IMR-90 (cell line): ENCODE measurements at regions not wholly inside any gene's neighbourhood (a gene's known extent, or its start where the extent isn't known, plus 50 kb on each side); places are given as distances from the start of the nearest gene placed in this dataset.

ENCODE experiments used
- ATAC-seq: fragments of 200-7000 bp; cut with Tn5 transposase; 2 replicates; pipeline ENCODE4 v1.9.1; 2020; ENCODE audit warnings: low read depth, mild to moderate bottlenecking, moderate library complexity
- BruUV-seq: library from RNA; stranded (reverse); fragments of 400-500 nt; replicated peaks from 2 replicates; lab custom pipeline; 2021; lab: Mats Ljungman, UMichigan
- CTCF ChIA-PET: fragments of 300-600 bp; formaldehyde crosslinking; extraction: SDS; loops from one replicate; lab custom pipeline; 2021; ENCODE audit warnings: antibody characterized with exemption; lab: Yijun Ruan, JAX
- POLR2A ChIA-PET: fragments of 300-600 bp; sonication (Branson Sonifier 250); formaldehyde crosslinking; loops from one replicate; lab custom pipeline; 2022; ENCODE audit warnings: antibody characterized with exemption; ENCODE audit not compliant: unreplicated experiment; lab: Charles Lee
- DNase-seq: peaks from one replicate; pipeline ENCODE4 v3.0.0; 2013
- H2AFZ ChIP-seq: replicated peaks from 2 replicates; pipeline ENCODE3; 2013; ENCODE audit warnings: low read length, mild to moderate bottlenecking; ENCODE audit not compliant: poor library complexity
- H2AK5ac ChIP-seq: 2 replicates; pipeline ENCODE4 v1.6.1; 2013; ENCODE audit warnings: low read depth, low read length, inconsistent platforms
- H2AK9ac ChIP-seq: replicated peaks from 2 replicates; pipeline ENCODE3; 2013; ENCODE audit warnings: mild to moderate bottlenecking, low read depth, low read length, moderate library complexity; ENCODE audit not compliant: poor library complexity
- H2BK120ac ChIP-seq: 2 replicates; pipeline ENCODE4 v1.6.1; 2013; ENCODE audit warnings: low read depth, low read length, inconsistent platforms
- H2BK15ac ChIP-seq: 3 replicates; pipeline ENCODE4 v1.6.1; 2013; ENCODE audit warnings: low read depth, low read length, inconsistent platforms
- H2BK20ac ChIP-seq: 2 replicates; pipeline ENCODE4 v1.6.1; 2013; ENCODE audit warnings: low read depth, mild to moderate bottlenecking, inconsistent platforms, low read length, moderate library complexity
- H2BK5ac ChIP-seq: 2 replicates; pipeline ENCODE4 v1.6.1; 2013; ENCODE audit warnings: mild to moderate bottlenecking, low read depth, low read length, inconsistent platforms; ENCODE audit not compliant: poor library complexity, severe bottlenecking
- H3K14ac ChIP-seq: replicated peaks from 2 replicates; pipeline ENCODE4 v1.6.1; 2013; ENCODE audit warnings: low read depth, low read length, inconsistent platforms
- H3K18ac ChIP-seq: 2 replicates; pipeline ENCODE4 v1.6.1; 2013; ENCODE audit warnings: low read depth, low read length, control low read depth
- H3K23ac ChIP-seq: 2 replicates; pipeline ENCODE4 v1.6.1; 2013; ENCODE audit warnings: low read depth, low read length, inconsistent platforms
- H3K27ac ChIP-seq: 2 replicates; pipeline ENCODE4 v1.5.1; 2013; ENCODE audit warnings: mild to moderate bottlenecking, control low read depth, low read length; ENCODE audit not compliant: insufficient read depth
- H3K27me3 ChIP-seq: 2 replicates; pipeline ENCODE4 v1.6.1; 2013; ENCODE audit warnings: low read length; ENCODE audit not compliant: control insufficient read depth, insufficient read depth
- H3K36me3 ChIP-seq: 2 replicates; pipeline ENCODE4 v1.6.1; 2013; ENCODE audit warnings: low read length, mixed read lengths; ENCODE audit not compliant: control insufficient read depth, insufficient read depth
- H3K4ac ChIP-seq: 2 replicates; pipeline ENCODE4 v1.6.1; 2013; ENCODE audit warnings: low read depth, low read length, inconsistent platforms
- H3K4me1 ChIP-seq: 2 replicates; pipeline ENCODE4 v1.6.1; 2013; ENCODE audit warnings: low read length, mixed read lengths; ENCODE audit not compliant: control insufficient read depth, insufficient read depth
- H3K4me2 ChIP-seq: 2 replicates; pipeline ENCODE4 v1.6.1; 2013; ENCODE audit warnings: low read depth, mild to moderate bottlenecking, control low read depth, low read length, moderate library complexity
- H3K4me3 ChIP-seq: 2 replicates; pipeline ENCODE4 v1.5.1; 2013; ENCODE audit warnings: low read depth, mild to moderate bottlenecking, control low read depth, low read length, moderate library complexity; ENCODE audit not compliant: insufficient read depth
- H3K56ac ChIP-seq: 2 replicates; pipeline ENCODE4 v1.6.1; 2013; ENCODE audit warnings: low read length, inconsistent platforms; ENCODE audit not compliant: insufficient read depth; ENCODE audit errors: extremely low read depth
- H3K79me1 ChIP-seq, 2 experiments: 2 replicates each; pipeline ENCODE4 v1.6.1; 2013; ENCODE audit warnings: low read length in 2 of 2, inconsistent platforms in 1 of 2, low read depth in 1 of 2
- H3K9ac ChIP-seq: 2 replicates; pipeline ENCODE4 v1.6.1; 2013; ENCODE audit warnings: low read depth, low read length, control low read depth
- H3K9me1 ChIP-seq: 2 replicates; pipeline ENCODE4 v1.6.1; 2013; ENCODE audit warnings: low read length, inconsistent platforms; ENCODE audit not compliant: insufficient read depth
- H3K9me3 ChIP-seq: 2 replicates; pipeline ENCODE4 v1.6.1; 2013; ENCODE audit warnings: low read length; ENCODE audit not compliant: control insufficient read depth, insufficient read depth
- H4K20me1 ChIP-seq: 2 replicates; pipeline ENCODE4 v1.6.1; 2013; ENCODE audit warnings: low read length, inconsistent platforms; ENCODE audit not compliant: insufficient read depth
- H4K5ac ChIP-seq: 2 replicates; pipeline ENCODE4 v1.6.1; 2013; ENCODE audit warnings: mild to moderate bottlenecking, low read depth, low read length, control low read depth
- H4K8ac ChIP-seq, 2 experiments: 2 replicates each; pipeline ENCODE4 v1.6.1; 2013; ENCODE audit warnings: low read depth in 2 of 2, low read length in 2 of 2, control low read depth in 1 of 2, inconsistent platforms in 1 of 2
- H4K91ac ChIP-seq: 2 replicates; pipeline ENCODE4 v1.6.1; 2013; ENCODE audit warnings: low read depth, low read length, inconsistent platforms; ENCODE audit not compliant: insufficient read depth
- BHLHE40 ChIP-seq: fragments of 150-350 bp; IDR thresholded peaks from 2 replicates; pipeline ENCODE4 v1.6.1; 2016; ENCODE audit warnings: mild to moderate bottlenecking, low read depth, low read length
- CEBPB ChIP-seq: IDR thresholded peaks from 2 replicates; pipeline ENCODE4 v1.6.1; 2012; ENCODE audit warnings: low read depth, low read length, improper control_type of control experiment
- WGBS, 2 experiments: methylation state at CpG; one replicate each; pipeline versions ENCODE4 v1.1.5 to v1.1.7; 2013; ENCODE audit warnings: missing lambda C conversion rate in 2 of 2; ENCODE audit not compliant: insufficient read length in 1 of 2; ENCODE audit errors: extremely low coverage in 2 of 2; 5-methylcytosine and 5-hydroxymethylcytosine counted together
- dilution Hi-C: fragments of 300-500 bp; cut with HindIII; formaldehyde crosslinking; loops from one replicate; pipeline ENCODE4 v1.14.3; 2018; ENCODE audit warnings: low sequenced_read_pairs; ENCODE audit not compliant: unreplicated experiment
- in situ Hi-C: fragments of 300-500 bp; cut with MboI; formaldehyde crosslinking; loops from 3 replicates; pipeline ENCODE4 v1.14.3; 2019; ENCODE audit warnings: low sequenced_read_pairs, inconsistent platforms, mixed read lengths
- intact Hi-C: fragments of 100-400 bp; cut with micrococcal nuclease; formaldehyde crosslinking; loops from 2 replicates; pipeline ENCODE4 v1.10.0; 2022
- TF ChIP-seq, protein P1 (sequence below): fragments of 150-350 bp; IDR thresholded peaks from 2 replicates; pipeline ENCODE4 v1.6.1; 2017; ENCODE audit warnings: mild to moderate bottlenecking, antibody characterized with exemption, low read length, low read depth

- H4K20me1 ChIP-seq: no peaks in the 10 kb centered on the region
- no peak overlapping the region for H4K91ac ChIP-seq
- no peak overlapping the region for H2AK9ac ChIP-seq
- H3K14ac ChIP-seq: no peak overlapping the region
- no peak overlapping the region for H2BK15ac ChIP-seq
- no peaks in the 10 kb centered on the region for H3K9me3 ChIP-seq
- H3K56ac ChIP-seq: no peak overlapping the region
- ATAC-seq (no peak), DNase-seq (peak; percentile 22)
- no peaks in the 10 kb centered on the region for H3K27me3 ChIP-seq
- H3K9me1 ChIP-seq: no peaks in the 10 kb centered on the region; the same call in 1 of the 2 replicates
- H3K27ac ChIP-seq: no peak overlapping the region
- 94% methylated on average over 3 of the region's 5 CpGs; no CpG with 5 or more reads in 1 of the 2 experiments for WGBS, 2 experiments
- no peak overlapping the region for H3K4ac ChIP-seq
- dilution Hi-C loops (no loop called here), intact Hi-C loops (no loop called here), in situ Hi-C loops (no loop called here)
- no peak overlapping the region for H3K23ac ChIP-seq
- peak overlapping the region; percentile 55 for H2AFZ ChIP-seq
- no peak overlapping the region; the same call in 1 of the 2 replicates for H2BK20ac ChIP-seq
- no peak overlapping the region for H3K4me3 ChIP-seq
- no peak overlapping the region for H2AK5ac ChIP-seq
- no peaks in the 10 kb centered on the region for H3K79me1 ChIP-seq
- POLR2A ChIA-PET: no interaction called here
- no TSS peak for BruUV-seq
- TF ChIP-seq BHLHE40 (no peak), CEBPB (peak; percentile 48; the same call in 1 of the 2 replicates)
- TF ChIP-seq, protein P1, sequence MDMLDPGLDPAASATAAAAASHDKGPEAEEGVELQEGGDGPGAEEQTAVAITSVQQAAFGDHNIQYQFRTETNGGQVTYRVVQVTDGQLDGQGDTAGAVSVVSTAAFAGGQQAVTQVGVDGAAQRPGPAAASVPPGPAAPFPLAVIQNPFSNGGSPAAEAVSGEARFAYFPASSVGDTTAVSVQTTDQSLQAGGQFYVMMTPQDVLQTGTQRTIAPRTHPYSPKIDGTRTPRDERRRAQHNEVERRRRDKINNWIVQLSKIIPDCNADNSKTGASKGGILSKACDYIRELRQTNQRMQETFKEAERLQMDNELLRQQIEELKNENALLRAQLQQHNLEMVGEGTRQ: no peak
- CTCF ChIA-PET: no interaction called here
- peak overlapping the region; percentile 67; the same call in 1 of the 2 replicates for H3K18ac ChIP-seq
- H2BK5ac ChIP-seq: no peak overlapping the region
- H4K8ac ChIP-seq: no peak overlapping the region
- H4K5ac ChIP-seq: no peak overlapping the region; the same call in 1 of the 2 replicates
- peaks cover 7% of the 10 kb centered on the region for H3K4me1 ChIP-seq
- no peak overlapping the region; the same call in 1 of the 2 replicates for H2BK120ac ChIP-seq
- no peak overlapping the region for H3K9ac ChIP-seq
- no peak overlapping the region for H3K4me2 ChIP-seq
- H3K36me3 ChIP-seq: no peaks in the 10 kb centered on the region
These were observed 564.9 kb downstream of the SEMA5A start for GRCh38 chr5:8981016-8981415.
